GM18909 (cell line): ENCODE measurements at regions not wholly inside any gene's neighbourhood (a gene's known extent, or its start where the extent isn't known, plus 50 kb on each side); places are given as distances from the start of the nearest gene placed in this dataset.

Experiments
- ATAC-seq: cut with Tn5 transposase; IDR thresholded peaks from one replicate; pipeline ENCODE4 v1.9.1; 2021; ENCODE audit warnings: mild to moderate bottlenecking; ENCODE audit not compliant: unreplicated experiment, poor library complexity

DNA sequence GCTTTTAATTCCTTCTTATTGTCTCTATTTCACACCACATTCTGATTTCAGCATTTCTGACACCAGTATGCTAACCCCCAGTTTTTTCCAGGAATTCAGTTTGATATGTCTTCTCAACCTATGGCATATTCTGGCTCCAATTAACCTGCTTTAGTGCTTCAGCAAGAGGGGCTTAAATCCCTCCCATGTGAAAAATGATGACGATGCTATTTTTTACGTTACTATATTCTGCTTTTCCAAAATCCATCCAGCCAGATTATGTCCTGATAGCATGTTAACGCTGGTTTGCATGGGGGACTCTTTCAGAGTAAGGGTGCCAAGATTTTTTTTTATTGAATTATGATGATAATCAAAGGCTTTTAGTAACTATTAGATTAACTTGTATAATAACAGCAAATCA lies 163.3 kb upstream of the ADAMTS5 start:
- ATAC-seq: no peak

- ATAC-seq: no peak
These were observed 162.8 kb upstream of the ADAMTS5 start for GRCh38 chr21:27129694-27130093.

GRCh38 chr21:27129215-27129614 lies 162.3 kb upstream of the ADAMTS5 start:
- ATAC-seq: no peak

GRCh38 chr21:27126140-27126539 lies 159.3 kb upstream of the ADAMTS5 start:
- no peak for ATAC-seq

- ATAC-seq: no peak
These were observed 155.8 kb upstream of the ADAMTS5 start for GRCh38 chr21:27122686-27123085.

- ATAC-seq: no peak
These were observed 147.2 kb upstream of the ADAMTS5 start for GRCh38 chr21:27114111-27114510.

GRCh38 chr21:27112186-27112585 lies 145.3 kb upstream of the ADAMTS5 start:
- ATAC-seq: no peak

DNA sequence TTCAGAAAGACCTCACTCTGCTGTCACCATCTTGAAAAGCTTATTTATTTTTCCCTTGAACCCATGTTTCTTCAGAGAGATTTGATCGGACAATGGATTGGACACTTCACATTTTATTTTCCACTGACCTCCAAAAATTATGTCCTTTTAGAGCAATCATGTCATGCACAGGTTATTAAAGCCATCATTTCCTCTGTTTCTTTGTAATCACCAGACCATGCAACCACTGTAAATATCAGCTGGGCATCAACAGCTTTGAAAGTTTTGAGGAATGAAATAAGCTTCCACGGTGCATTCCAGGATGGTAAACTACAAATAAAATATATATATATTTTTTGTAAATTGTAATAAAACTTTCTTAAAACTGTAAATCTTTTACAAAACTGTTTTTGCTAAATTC lies 144.1 kb upstream of the ADAMTS5 start:
- ATAC-seq: no peak

- ATAC-seq: no peak
These were observed 141.8 kb upstream of the ADAMTS5 start for GRCh38 chr21:27108701-27109100.

GRCh38 chr21:27108228-27108627 lies 141.3 kb upstream of the ADAMTS5 start:
- no peak for ATAC-seq

GRCh38 chr21:27104846-27105431 lies 138.1 kb upstream of the ADAMTS5 start:
- no peak for ATAC-seq

DNA sequence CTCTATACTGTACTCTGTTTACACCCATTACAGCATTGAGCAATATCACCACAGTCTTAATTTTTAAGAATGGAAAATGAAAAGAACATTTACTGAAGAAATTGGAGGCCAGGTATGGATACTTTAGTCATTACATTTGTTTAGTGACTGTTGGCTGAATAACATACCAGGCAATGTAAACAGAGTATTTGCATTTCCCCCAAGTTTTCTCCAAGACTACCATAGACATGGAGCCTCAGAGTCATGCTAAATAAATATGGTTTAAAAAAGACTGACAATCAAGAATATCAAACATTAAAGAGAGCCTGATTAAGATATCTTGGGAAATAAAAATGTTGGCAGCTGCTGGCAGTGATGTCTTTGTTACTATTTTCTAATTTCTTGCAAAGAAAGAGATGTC lies 136.9 kb upstream of the ADAMTS5 start:
- no peak for ATAC-seq

GRCh38 chr21:27101523-27101922 lies 134.6 kb upstream of the ADAMTS5 start:
- ATAC-seq: no peak

DNA sequence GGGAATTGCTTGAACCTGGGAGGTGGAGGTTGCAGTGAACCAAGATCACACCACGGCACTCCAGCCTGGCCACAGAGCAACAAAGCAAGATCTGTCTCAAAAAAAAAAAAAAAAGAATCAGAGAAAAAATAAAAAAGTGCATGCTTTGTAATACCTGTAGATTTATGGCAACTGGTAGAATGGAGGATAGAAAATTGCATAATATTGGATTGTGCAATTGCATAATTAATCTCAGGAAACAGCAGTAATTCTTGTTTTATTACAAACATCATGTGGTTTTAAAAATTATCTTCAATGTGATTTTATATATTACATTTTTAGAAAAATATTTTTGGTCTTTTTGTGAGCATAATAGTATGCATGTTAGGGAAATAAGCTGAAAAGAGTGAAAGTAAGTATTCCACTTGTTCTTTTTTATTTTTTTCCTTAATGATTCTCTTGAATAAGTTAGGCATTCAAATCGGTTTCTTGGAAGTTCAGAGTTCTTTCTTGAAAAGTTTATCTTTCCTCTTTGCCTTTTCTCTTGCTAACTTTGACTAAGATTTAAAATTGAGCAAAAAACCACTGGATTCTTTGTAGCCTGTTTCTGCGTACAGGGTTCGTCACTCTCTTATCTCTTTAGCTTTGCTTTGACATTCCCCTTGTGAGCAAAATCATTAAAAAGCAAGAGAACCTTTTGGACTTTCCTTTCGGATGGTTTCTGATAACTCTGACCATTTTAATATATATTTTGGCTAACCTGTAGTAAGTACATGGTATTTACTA lies 127.5 kb upstream of the ADAMTS5 start:
- no peak for ATAC-seq

DNA sequence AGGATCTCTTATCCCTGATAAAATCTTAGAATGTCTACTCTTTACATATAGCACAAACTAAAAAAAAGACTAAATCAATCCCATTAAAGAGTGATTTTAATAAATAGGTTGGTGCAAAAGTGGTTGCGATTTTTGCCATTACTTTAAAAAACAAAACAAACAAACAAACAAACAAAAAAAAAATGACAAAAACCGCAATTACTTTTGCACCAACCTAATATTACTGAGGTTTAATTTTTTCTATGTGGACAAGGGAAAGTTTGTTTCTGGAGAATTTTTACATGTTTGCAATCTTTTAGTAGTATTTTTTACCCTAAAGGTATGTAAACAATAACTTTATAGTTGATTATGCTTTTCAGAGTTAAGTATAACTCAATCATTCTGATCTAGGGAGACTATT lies 119.7 kb upstream of the ADAMTS5 start:
- ATAC-seq: no peak

- no peak for ATAC-seq
These were observed 119.3 kb upstream of the ADAMTS5 start for GRCh38 chr21:27086186-27086585.

GRCh38 chr21:27085387-27085786 lies 118.5 kb upstream of the ADAMTS5 start:
- no peak for ATAC-seq

DNA sequence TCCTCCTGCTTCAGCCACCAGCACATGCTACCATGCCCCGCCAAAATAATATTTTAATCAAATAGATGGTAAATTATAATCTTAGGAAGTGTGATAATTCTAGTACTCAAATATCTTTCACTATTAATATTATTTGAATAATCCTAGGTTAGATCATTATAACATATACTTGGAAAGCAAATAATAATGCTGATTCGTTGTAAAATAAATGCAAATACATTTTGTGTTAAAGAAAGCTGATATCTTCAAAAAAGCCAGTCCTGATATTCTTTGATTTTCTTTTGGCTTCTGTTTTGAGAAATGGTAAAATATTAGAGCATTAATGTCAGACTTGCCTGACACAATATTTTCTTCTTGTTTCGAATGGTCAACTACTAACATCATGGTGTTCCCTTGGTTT lies 116.3 kb upstream of the ADAMTS5 start:
- ATAC-seq: no peak

DNA sequence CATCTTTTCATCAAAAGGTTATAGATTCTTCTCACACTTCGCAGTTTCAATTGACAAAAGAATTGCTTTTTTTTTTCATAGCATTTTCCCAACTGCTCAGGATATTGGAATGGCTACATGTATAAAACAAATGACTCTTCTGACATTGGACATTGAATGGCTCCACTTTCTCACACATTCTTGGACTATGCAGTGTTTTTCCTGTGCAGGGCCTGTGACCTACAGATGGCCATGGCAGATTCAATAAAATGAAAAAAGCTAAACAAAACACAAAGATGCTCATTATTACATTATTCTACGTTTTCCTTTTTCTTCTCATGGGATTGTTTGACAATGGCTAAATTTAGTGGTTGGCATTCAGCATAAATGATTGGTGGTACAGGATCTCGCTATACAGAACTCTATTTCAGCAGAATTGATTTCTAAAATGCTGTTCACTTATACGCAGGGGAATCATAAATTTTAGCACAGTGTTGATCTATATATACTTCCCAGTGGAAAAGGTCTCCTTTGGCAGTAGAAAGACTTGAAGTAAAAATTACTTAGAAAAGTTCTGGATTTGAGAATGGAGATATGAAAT lies 115.6 kb upstream of the ADAMTS5 start:
- ATAC-seq: no peak

- no peak for ATAC-seq
These were observed 112.8 kb upstream of the ADAMTS5 start for GRCh38 chr21:27079636-27080240.

- no peak for ATAC-seq
These were observed 112.0 kb upstream of the ADAMTS5 start for GRCh38 chr21:27078915-27079314.
